Psoas muscle (tissue), 7 donors: ENCODE measurements at regions not wholly inside any gene's neighbourhood (a gene's known extent, or its start where the extent isn't known, plus 50 kb on each side); places are given as distances from the start of the nearest gene placed in this dataset.
"Not testable (repeated sequence)": the region's sequence is repeated elsewhere in the genome, so short reads cannot be mapped to it uniquely, and the experiment has no call there.

Source experiments
- ATAC-seq, 4 donors: fragments of 200-7000 bp; cut with Tn5 transposase; one replicate each; pipeline ENCODE4 v1.9.1; 2020; ENCODE audit warnings: moderate library complexity in 3 of 4, mild to moderate bottlenecking in 2 of 4
- DNase-seq, 2 donors: peaks; one replicate each; pipeline ENCODE4 v3.0.0-alpha.2; 2020
- H3K27ac ChIP-seq: fragments of 200-600 bp; one replicate; pipeline ENCODE4 v1.8.0; 2022
- H3K27me3 ChIP-seq, 3 donors: fragments of 200-600 bp in 1 of 3; one replicate each; pipeline versions ENCODE4 v1.6.1 to v1.8.0; 2013 to 2022; ENCODE audit warnings: low read length in 2 of 3, mild to moderate bottlenecking in 2 of 3, moderate library complexity in 1 of 3; ENCODE audit not compliant: insufficient read depth in 3 of 3
- H3K36me3 ChIP-seq, 2 donors: fragments of 200-600 bp in 1 of 2; one replicate each; pipeline versions ENCODE4 v1.6.1 to v1.8.0; 2013 to 2022; ENCODE audit warnings: low read depth in 1 of 2, mild to moderate bottlenecking in 1 of 2, moderate library complexity in 1 of 2; ENCODE audit not compliant: insufficient read depth in 1 of 2
- H3K4me1 ChIP-seq: fragments of 200-600 bp; one replicate; pipeline ENCODE4 v1.8.0; 2022
- H3K4me3 ChIP-seq: fragments of 200-600 bp; one replicate; pipeline ENCODE4 v1.8.0; 2022; ENCODE audit warnings: mild to moderate bottlenecking
- H3K9me3 ChIP-seq: fragments of 200-600 bp; one replicate; pipeline ENCODE4 v1.8.0; 2022
- CTCF ChIP-seq: fragments of 200-600 bp; IDR thresholded peaks from one replicate; pipeline ENCODE4 v1.8.0; 2022; ENCODE audit warnings: antibody characterized with exemption
- WGBS, 3 donors: extraction: QIAGEN DNeasy Blood & Tissue Kit; methylation state at CpG; one replicate each; pipeline versions ENCODE4 v1.1.6 to v1.1.7; 2013; 5-methylcytosine and 5-hydroxymethylcytosine counted together
- intact Hi-C, 2 donors: fragments of 100-400 bp; cut with DNase I; formaldehyde crosslinking; loops; one replicate each; pipeline versions ENCODE4 v1.11.0 to v1.14.2; 2022
- donor health status: healthy with polysubstance abuse.
- donor health status: DM: no; HTN: no; CAD: no; lungs with moderate emphysema.
- donor health status: Bipolar disorder and iron deficiency.
- donor health status: healthy.
- donor health status: DM: yes; HTN: yes; CAD: no.
- donor health status: DM: no; HTN: no; CAD: no.
- donor health status: DM: yes; HTN: yes; CAD: no.

- DNase-seq = no peak
- no peak for TF ChIP-seq CTCF
- WGBS, 3 donors = 65 to 84% (median 83%) methylated on average over 2 of the region's 2 CpGs
- Histone ChIP-seq H3K4me1 (no peaks in the 10 kb centered on the region), H3K9me3 (no peaks in the 10 kb centered on the region), H3K36me3 (no peaks in the 10 kb centered on the region), H3K4me3 (no peak overlapping the region), H3K27me3 (peaks cover 0 to 23% (median 16%) of the 10 kb centered on the region in 3 donors), H3K27ac (no peak overlapping the region)
- ATAC-seq = no peak
- intact Hi-C loops = no loop called here
Measured at GRCh38 chr2:132034646-132035045, 127.1 kb downstream of the ANKRD30BL start.

GRCh38 chr2:132033949-132034348 lies 127.8 kb downstream of the ANKRD30BL start:
- ATAC-seq = no peak
- peaks cover 0 to 22% (median 16%) of the 10 kb centered on the region in 3 donors for H3K27me3 ChIP-seq
- H3K9me3 ChIP-seq = no peaks in the 10 kb centered on the region
- no peak overlapping the region for H3K27ac ChIP-seq
- intact Hi-C loops = no loop called here
- no peaks in the 10 kb centered on the region for H3K4me1 ChIP-seq
- no peak overlapping the region for H3K4me3 ChIP-seq
- no peak for DNase-seq
- 70 to 82% (median 79%) methylated on average over 2 of the region's 2 CpGs for WGBS, 3 donors
- TF ChIP-seq CTCF = no peak
- H3K36me3 ChIP-seq = no peaks in the 10 kb centered on the region

- DNase-seq (no peak), ATAC-seq (no peak)
- no peaks in the 10 kb centered on the region for H3K9me3 ChIP-seq
- no peak overlapping the region for H3K27ac ChIP-seq
- intact Hi-C loops = no loop called here
- H3K4me3 ChIP-seq = no peak overlapping the region
- no peaks in the 10 kb centered on the region for H3K36me3 ChIP-seq
- H3K4me1 ChIP-seq = no peaks in the 10 kb centered on the region
- TF ChIP-seq CTCF = no peak
- 86 to 90% (median 89%) methylated on average over 2 of the region's 2 CpGs for WGBS, 3 donors
- peaks cover 0 to 17% (median 13%) of the 10 kb centered on the region in 3 donors for H3K27me3 ChIP-seq
Measured at GRCh38 chr2:132033365-132033764, 128.4 kb downstream of the ANKRD30BL start.

GRCh38 chr2:132012046-132012445 lies 149.7 kb downstream of the ANKRD30BL start:
- H3K27ac ChIP-seq, H3K4me1 ChIP-seq, H3K9me3 ChIP-seq, ATAC-seq, H3K36me3 ChIP-seq, H3K4me3 ChIP-seq, DNase-seq, intact Hi-C loops: not testable (repeated sequence)
- WGBS, 3 donors = 41 to 53% (median 51%) methylated on average over 1 of the region's 1 CpG
- H3K27me3 ChIP-seq = peaks cover 0 to 22% (median 9%) of the 10 kb centered on the region in 3 donors

- DNase-seq = no peak
- intact Hi-C loops = no loop called here
Measured at GRCh38 chr2:132009874-132010521, 151.8 kb downstream of the ANKRD30BL start.

More at GRCh38 chr2:132009874-132010521, 151.8 kb downstream of the ANKRD30BL start:
- TF ChIP-seq CTCF = no peak
- 2 to 3% (median 2%) methylated on average over 51 to 56 of the region's 56 CpGs for WGBS, 3 donors
- H3K27ac ChIP-seq = no peak overlapping the region
- peaks cover 3% of the 10 kb centered on the region for H3K9me3 ChIP-seq
- no peaks in the 10 kb centered on the region for H3K4me1 ChIP-seq
- H3K4me3 ChIP-seq = peak overlapping the region; percentile 48
- H3K27me3 ChIP-seq = peaks cover 0 to 22% (median 9%) of the 10 kb centered on the region in 3 donors
- ATAC-seq = no peak
- H3K36me3 ChIP-seq = no peaks in the 10 kb centered on the region
